Right renal pelvis (tissue), 4 donors: ENCODE measurements at regions not wholly inside any gene's neighbourhood (a gene's known extent, or its start where the extent isn't known, plus 50 kb on each side); places are given as distances from the start of the nearest gene placed in this dataset.

Experiments used
- DNase-seq, 4 donors: peaks; one replicate each; pipeline ENCODE4 v3.0.0-alpha.2; 2013; ENCODE audit warnings: low read depth in 4 of 4, low spot score in 3 of 4, missing footprints in 1 of 4

- DNase-seq = no peak
Measured at GRCh38 chr1:20405051-20405754, 80.8 kb downstream of the CAMK2N1 start.
